ENCODE measurements at regions not wholly inside any gene's neighbourhood (a gene's known extent, or its start where the extent isn't known, plus 50 kb on each side); places are given as distances from the start of the nearest gene placed in this dataset.

- ChIA-PET CTCF (no interaction called here), POLR2A (ENCODE audit: unreplicated experiment) (no interaction called here)
- intact Hi-C loops (cut with micrococcal nuclease) = no loop called here
- no peak overlapping the region for H4K5ac ChIP-seq (ENCODE audit: low read depth, low read length)
- no TSS peak for BruUV-seq (replicated peaks)
- no peak overlapping the region for H3K27ac ChIP-seq (ENCODE audit: insufficient read depth, low read length)
- H4K8ac ChIP-seq (ENCODE audit: low read depth in 2 of 2, low read length in 2 of 2) = no peak overlapping the region
- H3K4me1 ChIP-seq (ENCODE audit: control insufficient read depth, insufficient read depth, low read length) = no peaks in the 10 kb centered on the region; the same call in 1 of the 2 replicates
- no peak overlapping the region for H3K14ac ChIP-seq (replicated peaks; ENCODE audit: low read depth, low read length)
- no peak overlapping the region for H2BK120ac ChIP-seq (ENCODE audit: low read depth, low read length)
- no peak overlapping the region for H3K4me2 ChIP-seq (ENCODE audit: low read depth, low read length)
- no peak overlapping the region for H3K9ac ChIP-seq (ENCODE audit: low read depth, low read length)
- no peak for DNase-seq
- H2BK5ac ChIP-seq (ENCODE audit: low read depth, low read length, poor library complexity, severe bottlenecking) = no peak overlapping the region
- no peaks in the 10 kb centered on the region for H3K36me3 ChIP-seq (ENCODE audit: control insufficient read depth, insufficient read depth, low read length)
- no peaks in the 10 kb centered on the region for H3K9me1 ChIP-seq (ENCODE audit: insufficient read depth, low read length)
- H3K79me1 ChIP-seq (ENCODE audit: low read depth in 1 of 2, low read length in 2 of 2) = no peaks in the 10 kb centered on the region
- dilution Hi-C loops (cut with HindIII; ENCODE audit: low sequenced_read_pairs, unreplicated experiment) = no loop called here
- H3K23ac ChIP-seq (ENCODE audit: low read depth, low read length) = no peak overlapping the region
- no peak overlapping the region for H3K4ac ChIP-seq (ENCODE audit: low read depth, low read length)
- no peak overlapping the region for H2BK20ac ChIP-seq (ENCODE audit: low read depth, low read length)
- H2BK15ac ChIP-seq (ENCODE audit: low read depth, low read length) = no peak overlapping the region
- no peak overlapping the region for H4K91ac ChIP-seq (ENCODE audit: insufficient read depth, low read depth, low read length)
- in situ Hi-C loops (cut with MboI; ENCODE audit: low sequenced_read_pairs) = loop anchor here (10.0 kb wide), 1 partner anchor 287 kb away; no protein-coding TSS in a partner anchor
- no peak overlapping the region for H2AK5ac ChIP-seq (ENCODE audit: low read depth, low read length)
- no peak for ATAC-seq (ENCODE audit: low read depth)
- H2AFZ ChIP-seq (replicated peaks; ENCODE audit: low read length, poor library complexity) = no peak overlapping the region
- H3K27me3 ChIP-seq (ENCODE audit: control insufficient read depth, insufficient read depth, low read length) = no peaks in the 10 kb centered on the region
- no peaks in the 10 kb centered on the region for H3K9me3 ChIP-seq (ENCODE audit: control insufficient read depth, insufficient read depth, low read length)
- no peak overlapping the region for H2AK9ac ChIP-seq (replicated peaks; ENCODE audit: low read depth, low read length, poor library complexity)
- no peak overlapping the region for H3K56ac ChIP-seq (ENCODE audit: extremely low read depth, insufficient read depth, low read length)
- TF ChIP-seq MAZ (IDR thresholded peaks at IDR 0.05; ENCODE audit: borderline replicate concordance, low read depth, low read length) (no peak), RFX5 (IDR thresholded peaks at IDR 0.05; ENCODE audit: low read depth, low read length) (no peak), CEBPB (IDR thresholded peaks at IDR 0.05; ENCODE audit: low read depth, low read length) (peak; percentile 28; the same call in 1 of the 2 replicates)
- no peak overlapping the region for H3K4me3 ChIP-seq (ENCODE audit: insufficient read depth, low read depth, low read length)
- no peak overlapping the region for H3K18ac ChIP-seq (ENCODE audit: low read depth, low read length)
- no peaks in the 10 kb centered on the region for H4K20me1 ChIP-seq (ENCODE audit: insufficient read depth, low read length)
These were observed 360.0 kb upstream of the GALNT5 start for GRCh38 chr2:156897548-156897947.

Data from IMR-90 (cell line).